H9 (cell line): ENCODE measurements at regions not wholly inside any gene's neighbourhood (a gene's known extent, or its start where the extent isn't known, plus 50 kb on each side); places are given as distances from the start of the nearest gene placed in this dataset.

Experiments
- DNase-seq: peaks from one replicate; pipeline ENCODE4 v3.0.0-alpha.2; 2017
- H2AFZ ChIP-seq: one replicate; pipeline ENCODE4 v1.6.1; 2013; ENCODE audit warnings: mild to moderate bottlenecking, low read length, control low read depth, moderate library complexity
- H2AK5ac ChIP-seq: 2 replicates; pipeline ENCODE4 v1.6.1; 2013; ENCODE audit warnings: low read length, control low read depth, mixed read lengths; ENCODE audit not compliant: insufficient read length
- H2BK120ac ChIP-seq: one replicate; pipeline ENCODE4 v1.6.1; 2013; ENCODE audit warnings: low read depth, mild to moderate bottlenecking, low read length, control low read depth, inconsistent platforms; ENCODE audit not compliant: poor library complexity, severe bottlenecking
- H2BK12ac ChIP-seq: 2 replicates; pipeline ENCODE4 v1.6.1; 2013; ENCODE audit warnings: low read length, control low read depth, mixed read lengths, low read depth; ENCODE audit not compliant: insufficient read length
- H2BK15ac ChIP-seq: 2 replicates; pipeline ENCODE4 v1.6.1; 2013; ENCODE audit warnings: low read depth, low read length, control low read depth
- H2BK20ac ChIP-seq: one replicate; pipeline ENCODE4 v1.6.1; 2013; ENCODE audit warnings: low read depth, mild to moderate bottlenecking, low read length, control low read depth, inconsistent platforms; ENCODE audit not compliant: poor library complexity, severe bottlenecking
- H2BK5ac ChIP-seq: 2 replicates; pipeline ENCODE4 v1.6.1; 2013; ENCODE audit warnings: low read length, control low read depth, mixed read lengths; ENCODE audit not compliant: insufficient read length
- H3K14ac ChIP-seq: 2 replicates; pipeline ENCODE4 v1.6.1; 2013; ENCODE audit warnings: low read length, control low read depth; ENCODE audit not compliant: insufficient read depth
- H3K18ac ChIP-seq: 2 replicates; pipeline ENCODE4 v1.6.1; 2013; ENCODE audit warnings: low read depth, mild to moderate bottlenecking, mixed read lengths, low read length, control low read depth; ENCODE audit not compliant: insufficient read length
- H3K23ac ChIP-seq: 2 replicates; pipeline ENCODE4 v1.6.1; 2013; ENCODE audit warnings: low read length, control low read depth, mixed read lengths, low read depth; ENCODE audit not compliant: insufficient read length
- H3K23me2 ChIP-seq: 2 replicates; pipeline ENCODE4 v1.6.1; 2013; ENCODE audit warnings: low read depth, mild to moderate bottlenecking, mixed read lengths, low read length, control low read depth; ENCODE audit not compliant: insufficient read length, poor library complexity, severe bottlenecking
- H3K27ac ChIP-seq: 2 replicates; pipeline ENCODE4 v1.5.1; 2013; ENCODE audit warnings: low read length, control low read depth, mixed read lengths, low read depth; ENCODE audit not compliant: insufficient read length
- H3K27me3 ChIP-seq: 2 replicates; pipeline ENCODE4 v1.6.1; 2013; ENCODE audit warnings: low read length, control low read depth, inconsistent platforms; ENCODE audit not compliant: insufficient read depth
- H3K4ac ChIP-seq: 2 replicates; pipeline ENCODE4 v1.6.1; 2013; ENCODE audit warnings: low read depth, mild to moderate bottlenecking, control low read depth, inconsistent platforms, low read length, moderate library complexity
- H3K4me1 ChIP-seq: 2 replicates; pipeline ENCODE4 v1.6.1; 2013; ENCODE audit warnings: low read length, control low read depth, inconsistent platforms; ENCODE audit not compliant: insufficient read depth
- H3K4me2 ChIP-seq: 2 replicates; pipeline ENCODE4 v1.6.1; 2013; ENCODE audit warnings: low read length, control low read depth, mixed read lengths; ENCODE audit not compliant: insufficient read length, insufficient read depth
- H3K56ac ChIP-seq: 2 replicates; pipeline ENCODE4 v1.6.1; 2013; ENCODE audit warnings: low read depth, mild to moderate bottlenecking, mixed read lengths, low read length, control low read depth; ENCODE audit not compliant: insufficient read length
- H3K79me1 ChIP-seq: 2 replicates; pipeline ENCODE4 v1.6.1; 2013; ENCODE audit warnings: low read depth, mild to moderate bottlenecking, moderate library complexity, low read length, control low read depth, inconsistent platforms; ENCODE audit not compliant: insufficient read depth, poor library complexity, severe bottlenecking
- H3K79me2 ChIP-seq: 2 replicates; pipeline ENCODE4 v1.6.1; 2013; ENCODE audit warnings: low read length, control low read depth, inconsistent platforms; ENCODE audit not compliant: insufficient read depth
- H3K9ac ChIP-seq: 2 replicates; pipeline ENCODE4 v1.6.1; 2013; ENCODE audit warnings: low read length, control low read depth, mixed read lengths; ENCODE audit not compliant: insufficient read length; ENCODE audit errors: extremely low read depth
- H3K9me3 ChIP-seq: one replicate; pipeline ENCODE4 v1.6.1; 2013; ENCODE audit warnings: low read depth, low read length, inconsistent platforms; ENCODE audit not compliant: control insufficient read depth
- H3T11ph ChIP-seq: one replicate; pipeline ENCODE4 v1.6.1; 2013; ENCODE audit warnings: mild to moderate bottlenecking, low read length, control low read depth, inconsistent platforms
- H4K20me1 ChIP-seq: one replicate; pipeline ENCODE4 v1.6.1; 2013; ENCODE audit not compliant: control insufficient read depth, insufficient read length, insufficient read depth
- H4K5ac ChIP-seq: 2 replicates; pipeline ENCODE4 v1.6.1; 2013; ENCODE audit warnings: low read depth, mild to moderate bottlenecking, mixed read lengths, low read length, control low read depth; ENCODE audit not compliant: insufficient read length
- H4K8ac ChIP-seq: replicated peaks from 2 replicates; pipeline ENCODE4 v1.6.1; 2013; ENCODE audit warnings: low read length, control low read depth, mixed read lengths, low read depth; ENCODE audit not compliant: insufficient read length
- H4K91ac ChIP-seq: 2 replicates; pipeline ENCODE4 v1.6.1; 2013; ENCODE audit warnings: low read depth, mild to moderate bottlenecking, moderate library complexity, mixed read lengths, low read length, control low read depth; ENCODE audit not compliant: insufficient read length
- H3K27ac Mint-ChIP-seq, 3 experiments: 2 replicates in 2 of 3; 3 replicates in 1 of 3; pipeline ENCODE4 v1.8.0; 2020 to 2021; ENCODE audit warnings: mixed read lengths in 3 of 3, mild to moderate bottlenecking in 1 of 3, moderate library complexity in 1 of 3
- H3K27me3 Mint-ChIP-seq: 2 replicates; pipeline ENCODE4 v1.8.0; 2021; ENCODE audit warnings: low read depth, mild to moderate bottlenecking, moderate library complexity, mixed read lengths
- H3K36me3 Mint-ChIP-seq, 3 experiments: 2 replicates in 2 of 3; 3 replicates in 1 of 3; pipeline ENCODE4 v1.8.0; 2020 to 2021; ENCODE audit warnings: low read depth in 3 of 3, mixed read lengths in 3 of 3; ENCODE audit not compliant: insufficient read depth in 1 of 3
- H3K4me1 Mint-ChIP-seq, 2 experiments: 2 replicates each; pipeline ENCODE4 v1.8.0; 2020; ENCODE audit warnings: mixed read lengths in 2 of 2
- H3K4me3 Mint-ChIP-seq, 2 experiments: 2 replicates in 1 of 2; 3 replicates in 1 of 2; pipeline ENCODE4 v1.8.0; 2020 to 2021; ENCODE audit warnings: mild to moderate bottlenecking in 2 of 2, mixed read lengths in 2 of 2, moderate library complexity in 1 of 2
- H3K9me3 Mint-ChIP-seq, 2 experiments: 2 replicates in 1 of 2; 3 replicates in 1 of 2; pipeline ENCODE4 v1.8.0; 2020; ENCODE audit warnings: mild to moderate bottlenecking in 2 of 2, mixed read lengths in 2 of 2, moderate library complexity in 1 of 2
- WGBS: extraction: QIAGEN DNeasy Blood & Tissue Kit; methylation state at CpG from one replicate; pipeline ENCODE4 v1.1.7; 2013; ENCODE audit warnings: missing lambda C conversion rate, low lambda C conversion rate, mixed read lengths; ENCODE audit not compliant: insufficient read length; ENCODE audit errors: extremely low coverage; 5-methylcytosine and 5-hydroxymethylcytosine counted together
- TF ChIP-seq, protein P1 (sequence below): fragments of 200-600 bp; sonication (generic); conservative IDR thresholded peaks from 3 replicates; pipeline ENCODE4 v1.8.0; 2021; ENCODE audit warnings: antibody characterized with exemption, mild to moderate bottlenecking

DNA sequence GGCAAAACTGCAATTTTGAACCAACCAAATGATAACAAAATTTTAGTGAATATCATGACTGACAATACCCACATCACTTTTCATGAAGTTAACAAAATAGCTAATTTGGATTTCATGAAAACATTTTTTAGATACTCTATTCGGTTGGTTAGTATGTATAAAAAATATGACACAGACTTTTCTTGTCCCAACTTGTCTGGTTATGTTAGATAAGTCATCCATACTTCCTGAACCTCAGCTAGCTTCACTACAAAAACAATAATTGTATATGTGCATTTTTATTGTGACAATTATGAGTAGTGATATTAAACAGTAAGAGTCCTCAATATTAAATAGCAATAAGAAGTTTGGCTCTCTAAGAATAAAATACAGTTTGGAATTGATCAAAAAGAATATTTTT lies 408.1 kb upstream of the DSEL start:
- H4K8ac ChIP-seq: no peak overlapping the region
- no peaks in the 10 kb centered on the region for H3K4me1 ChIP-seq
- H3K18ac ChIP-seq: no peak overlapping the region
- no peaks in the 10 kb centered on the region for H3K23me2 ChIP-seq
- H3K56ac ChIP-seq: no peak overlapping the region
- H3K4ac ChIP-seq: no peak overlapping the region
- H2AFZ ChIP-seq: no peak overlapping the region
- H4K91ac ChIP-seq: no peak overlapping the region
- H3K9me3 ChIP-seq: no peaks in the 10 kb centered on the region
- no peaks in the 10 kb centered on the region for H3K79me1 ChIP-seq
- WGBS: no CpG with 5 or more reads among the region's 1 CpG
- no peak overlapping the region for H4K5ac ChIP-seq
- no peaks in the 10 kb centered on the region for H3K4me1 Mint-ChIP-seq
- H3K27me3 ChIP-seq: no peaks in the 10 kb centered on the region
- no peak overlapping the region for H2BK15ac ChIP-seq
- H3K4me3 Mint-ChIP-seq: no peak overlapping the region
- H3K9ac ChIP-seq: no peak overlapping the region
- no peaks in the 10 kb centered on the region for H3K27me3 Mint-ChIP-seq
- no peaks in the 10 kb centered on the region for H3K79me2 ChIP-seq
- no peaks in the 10 kb centered on the region for H3K9me3 Mint-ChIP-seq
- no peak overlapping the region for H3K27ac ChIP-seq
- H3K27ac Mint-ChIP-seq: no peak overlapping the region
- H3K14ac ChIP-seq: no peak overlapping the region
- no peak overlapping the region for H2BK12ac ChIP-seq
- H2AK5ac ChIP-seq: no peak overlapping the region
- no peak overlapping the region for H2BK120ac ChIP-seq
- H3K4me2 ChIP-seq: no peak overlapping the region
- no peak overlapping the region for H2BK5ac ChIP-seq
- H3K36me3 Mint-ChIP-seq: no peaks in the 10 kb centered on the region
- no peak overlapping the region for H3T11ph ChIP-seq
- no peaks in the 10 kb centered on the region for H4K20me1 ChIP-seq
- H3K23ac ChIP-seq: no peak overlapping the region
- TF ChIP-seq, protein P1, sequence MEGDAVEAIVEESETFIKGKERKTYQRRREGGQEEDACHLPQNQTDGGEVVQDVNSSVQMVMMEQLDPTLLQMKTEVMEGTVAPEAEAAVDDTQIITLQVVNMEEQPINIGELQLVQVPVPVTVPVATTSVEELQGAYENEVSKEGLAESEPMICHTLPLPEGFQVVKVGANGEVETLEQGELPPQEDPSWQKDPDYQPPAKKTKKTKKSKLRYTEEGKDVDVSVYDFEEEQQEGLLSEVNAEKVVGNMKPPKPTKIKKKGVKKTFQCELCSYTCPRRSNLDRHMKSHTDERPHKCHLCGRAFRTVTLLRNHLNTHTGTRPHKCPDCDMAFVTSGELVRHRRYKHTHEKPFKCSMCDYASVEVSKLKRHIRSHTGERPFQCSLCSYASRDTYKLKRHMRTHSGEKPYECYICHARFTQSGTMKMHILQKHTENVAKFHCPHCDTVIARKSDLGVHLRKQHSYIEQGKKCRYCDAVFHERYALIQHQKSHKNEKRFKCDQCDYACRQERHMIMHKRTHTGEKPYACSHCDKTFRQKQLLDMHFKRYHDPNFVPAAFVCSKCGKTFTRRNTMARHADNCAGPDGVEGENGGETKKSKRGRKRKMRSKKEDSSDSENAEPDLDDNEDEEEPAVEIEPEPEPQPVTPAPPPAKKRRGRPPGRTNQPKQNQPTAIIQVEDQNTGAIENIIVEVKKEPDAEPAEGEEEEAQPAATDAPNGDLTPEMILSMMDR: no peak
- H2BK20ac ChIP-seq: no peak overlapping the region
- DNase-seq: no peak
